Activated T-helper 1 cell treated with anti-CD3 and anti-CD28 coated beads, Interleukin-12 subunit alpha, Interleukin-12 subunit beta, Interleukin-2, Interleukin-4 antibody, amounts not matched to agents 30 ng/mL and 10 ng/mL and 1 ng/mL, durations not matched to agents 14 hours and 24 hours and 36 hours (primary cell): ENCODE measurements at regions not wholly inside any gene's neighbourhood (a gene's known extent, or its start where the extent isn't known, plus 50 kb on each side); places are given as distances from the start of the nearest gene placed in this dataset.

ENCODE experiments used
- DNase-seq: peaks from one replicate; pipeline ENCODE4 v3.0.0; 2021; ENCODE audit warnings: low spot score
- H3K27ac Mint-ChIP-seq: one replicate; pipeline ENCODE4 v1.8.0; 2021; ENCODE audit warnings: mild to moderate bottlenecking, mixed read lengths
- H3K27me3 Mint-ChIP-seq: one replicate; pipeline ENCODE4 v1.8.0; 2022; ENCODE audit warnings: mild to moderate bottlenecking, moderate library complexity, mixed read lengths; ENCODE audit not compliant: insufficient read depth
- H3K36me3 Mint-ChIP-seq: one replicate; pipeline ENCODE4 v1.8.0; 2021; ENCODE audit warnings: low read depth, mixed read lengths
- H3K4me1 Mint-ChIP-seq: one replicate; pipeline ENCODE4 v1.8.0; 2021; ENCODE audit warnings: low read depth, mixed read lengths
- H3K4me3 Mint-ChIP-seq: one replicate; pipeline ENCODE4 v1.8.0; 2021; ENCODE audit warnings: mild to moderate bottlenecking, moderate library complexity, mixed read lengths
- H3K9me3 Mint-ChIP-seq: one replicate; pipeline ENCODE4 v1.8.0; 2021; ENCODE audit warnings: mixed read lengths
- intact Hi-C: fragments of 100-400 bp; cut with micrococcal nuclease; formaldehyde crosslinking; loops from one replicate; pipeline ENCODE4 v1.15.1; 2024

DNA sequence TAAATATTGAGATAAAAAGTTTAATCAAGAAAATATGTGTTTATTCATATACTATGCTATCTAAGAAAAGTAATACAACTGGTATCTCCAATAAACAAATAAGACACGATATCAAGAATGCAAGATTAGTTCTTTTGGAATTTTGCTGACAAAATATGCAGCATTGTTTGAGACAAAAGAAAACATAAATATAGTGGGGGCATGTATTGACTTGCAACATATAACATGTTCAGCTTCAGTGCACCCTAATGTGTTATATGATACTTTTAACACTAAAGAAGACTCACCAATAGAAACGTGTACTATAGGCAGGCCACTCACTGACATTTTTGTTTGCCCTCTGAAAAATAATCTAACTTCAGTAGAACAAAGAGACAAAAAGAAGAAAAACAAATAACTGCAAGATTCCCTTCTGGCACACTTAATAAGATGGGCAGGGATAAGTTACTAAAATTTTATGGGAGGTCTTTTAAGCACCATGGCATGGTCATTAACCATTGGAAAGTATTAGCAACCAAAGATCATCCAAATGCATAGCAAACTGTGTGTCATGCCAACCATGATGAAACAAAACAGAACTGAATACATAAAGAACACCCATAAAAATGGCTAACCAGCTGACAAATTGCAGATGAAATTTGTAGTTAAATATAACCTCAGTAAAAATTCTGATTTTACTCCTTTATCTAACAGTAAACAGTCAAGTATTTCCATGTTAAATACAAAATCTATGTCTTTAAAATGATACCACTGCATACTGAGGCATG is 447.9 kb upstream of the FAM241A start:
- no peak for DNase-seq
- intact Hi-C loops = no loop called here
- no peaks in the 10 kb centered on the region for H3K9me3 Mint-ChIP-seq
- H3K36me3 Mint-ChIP-seq = no peaks in the 10 kb centered on the region
- H3K4me1 Mint-ChIP-seq = no peaks in the 10 kb centered on the region
- no peaks in the 10 kb centered on the region for H3K27me3 Mint-ChIP-seq
- H3K4me3 Mint-ChIP-seq = no peak overlapping the region
- H3K27ac Mint-ChIP-seq = no peak overlapping the region

DNA sequence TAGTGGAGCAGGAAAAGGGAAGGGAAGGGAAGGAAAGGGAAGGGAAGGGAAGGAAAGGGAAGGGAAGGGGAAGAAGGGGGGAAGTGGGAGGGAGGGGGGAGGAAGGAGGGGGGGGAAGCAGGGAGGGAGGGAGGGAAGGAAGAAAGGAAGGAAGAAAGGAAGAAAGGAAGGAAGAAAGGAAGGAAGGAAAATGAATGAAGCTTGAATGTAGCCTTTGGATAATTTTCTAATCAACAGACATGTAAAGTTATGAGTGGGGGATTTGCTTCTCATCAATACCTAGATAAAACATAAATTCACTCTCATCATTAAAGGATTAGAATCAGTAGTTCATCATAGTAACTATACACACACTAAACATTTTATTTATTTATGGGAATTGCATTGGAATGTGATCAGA is 446.9 kb upstream of the FAM241A start:
- intact Hi-C loops = no loop called here
- no peaks in the 10 kb centered on the region for H3K4me1 Mint-ChIP-seq
- H3K9me3 Mint-ChIP-seq = no peaks in the 10 kb centered on the region
- H3K36me3 Mint-ChIP-seq = no peaks in the 10 kb centered on the region
- no peak for DNase-seq
- H3K27ac Mint-ChIP-seq = no peak overlapping the region
- H3K4me3 Mint-ChIP-seq = no peak overlapping the region
- H3K27me3 Mint-ChIP-seq = no peaks in the 10 kb centered on the region

DNA sequence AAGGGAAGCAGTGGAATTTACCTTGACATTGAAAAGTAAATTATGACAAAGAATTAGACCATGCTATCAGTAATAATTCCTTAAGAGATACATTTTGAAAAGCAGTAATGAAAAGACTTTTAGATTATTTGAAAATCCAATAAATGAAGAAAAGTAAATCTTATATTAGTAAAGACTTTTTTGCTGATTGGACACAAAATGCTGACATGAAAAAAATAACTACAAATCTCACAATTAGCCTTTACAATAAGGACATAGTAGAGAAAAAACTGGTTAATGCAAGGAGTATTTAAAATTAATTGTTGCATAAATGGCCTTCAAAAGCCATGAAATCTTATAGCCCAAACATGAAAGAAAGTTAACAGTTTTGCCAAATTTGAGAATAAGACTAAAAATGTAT is 446.1 kb upstream of the FAM241A start:
- Mint-ChIP-seq H3K4me1 (no peaks in the 10 kb centered on the region), H3K9me3 (no peaks in the 10 kb centered on the region), H3K36me3 (no peaks in the 10 kb centered on the region)

DNA sequence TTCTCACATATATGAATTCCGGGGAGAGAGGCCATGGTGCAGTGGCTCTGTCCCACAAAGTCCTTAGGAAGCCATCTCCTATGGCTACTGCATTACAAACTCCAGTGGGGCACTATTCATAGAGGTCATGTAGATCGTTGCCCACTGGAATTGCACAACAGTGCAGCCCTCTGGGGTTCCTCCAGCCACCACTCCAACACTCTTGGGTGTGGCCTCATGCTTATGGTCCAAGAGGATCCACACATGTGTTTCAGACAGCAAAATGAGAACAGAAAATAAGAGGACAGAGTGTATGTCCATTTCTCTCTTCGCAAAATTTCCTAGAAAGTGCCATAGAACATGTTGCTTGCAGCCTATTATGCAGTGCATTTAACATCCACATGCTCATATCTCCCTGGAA is 444.2 kb upstream of the FAM241A start:
- intact Hi-C loops = no loop called here
- Mint-ChIP-seq H3K27ac (no peak overlapping the region), H3K9me3 (no peaks in the 10 kb centered on the region), H3K36me3 (no peaks in the 10 kb centered on the region), H3K4me1 (no peaks in the 10 kb centered on the region), H3K27me3 (no peaks in the 10 kb centered on the region), H3K4me3 (no peak overlapping the region)
- DNase-seq = no peak

More for the DNA sequence above, 446.1 kb upstream of the FAM241A start:
- DNase-seq = no peak
- Mint-ChIP-seq H3K27me3 (no peaks in the 10 kb centered on the region), H3K27ac (no peak overlapping the region), H3K4me3 (no peak overlapping the region)
- intact Hi-C loops = no loop called here

DNA sequence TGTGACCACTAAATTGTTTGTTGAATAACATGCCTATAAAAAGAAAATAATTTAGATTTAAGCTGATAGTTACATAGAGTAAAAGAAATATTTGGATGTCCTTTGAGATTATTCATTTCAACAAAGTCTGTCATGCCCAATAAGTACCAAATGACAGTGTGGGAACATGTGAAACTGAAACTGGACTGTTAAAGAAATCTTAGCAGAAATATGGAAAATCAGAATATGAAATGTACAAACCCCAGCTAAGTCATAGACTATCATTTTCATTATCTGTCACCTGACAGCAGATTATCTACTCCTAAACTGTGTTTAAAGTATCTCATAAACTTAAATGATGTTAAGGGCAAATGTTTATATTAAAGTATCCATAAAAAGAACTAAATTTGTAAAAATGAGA is 437.8 kb upstream of the FAM241A start:
- Mint-ChIP-seq H3K9me3 (no peaks in the 10 kb centered on the region), H3K4me1 (no peaks in the 10 kb centered on the region), H3K27ac (no peak overlapping the region), H3K4me3 (no peak overlapping the region), H3K36me3 (no peaks in the 10 kb centered on the region), H3K27me3 (no peaks in the 10 kb centered on the region)
- intact Hi-C loops = no loop called here
- no peak for DNase-seq

DNA sequence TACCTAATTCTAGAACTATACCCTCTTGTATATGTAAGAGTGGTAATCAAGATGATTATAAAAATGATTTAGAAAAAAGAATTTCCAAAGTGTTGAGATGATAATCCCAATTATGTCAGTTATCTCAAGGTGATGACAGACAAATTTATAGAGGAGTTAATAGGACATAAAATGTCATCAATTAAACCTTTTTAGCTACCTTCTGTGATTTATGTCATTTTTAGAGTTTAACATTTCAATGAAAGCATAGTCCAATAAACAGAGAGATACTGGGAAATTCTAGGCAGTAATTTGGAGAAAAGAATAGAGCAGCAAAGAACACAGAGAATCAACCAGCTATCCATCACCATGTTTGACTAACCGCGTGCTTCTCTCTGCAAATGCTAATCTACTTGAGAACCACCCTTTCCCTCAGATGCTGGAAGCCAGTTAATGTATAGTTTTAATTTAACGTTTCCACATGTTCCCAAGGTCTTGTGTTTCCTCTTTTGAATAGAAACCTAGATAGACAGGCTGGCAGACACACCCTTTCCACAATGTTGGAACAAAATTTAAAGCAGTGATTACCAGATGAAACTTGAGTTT is 433.1 kb upstream of the FAM241A start:
- no peaks in the 10 kb centered on the region for H3K27me3 Mint-ChIP-seq
- intact Hi-C loops = no loop called here

DNA sequence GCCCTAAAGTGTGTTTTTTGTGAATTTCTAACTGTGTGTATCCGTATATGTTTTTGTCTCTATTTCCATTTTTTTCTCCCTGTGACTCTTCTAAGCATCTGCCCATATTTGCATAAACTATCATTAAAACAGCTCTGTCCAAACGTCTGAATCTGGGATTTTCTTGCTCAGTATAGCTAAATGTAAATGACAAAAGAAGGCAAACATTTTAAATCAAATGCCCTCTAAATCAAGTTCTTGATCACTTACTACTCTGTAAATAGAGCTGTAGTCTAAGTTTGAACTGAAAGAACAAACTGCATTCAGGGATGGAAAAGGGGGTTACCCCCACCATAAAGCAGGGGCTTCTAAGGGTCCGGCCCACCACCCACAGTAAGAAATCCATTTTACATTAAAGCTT is 432.0 kb upstream of the FAM241A start:
- DNase-seq = no peak
- intact Hi-C loops = no loop called here
- Mint-ChIP-seq H3K36me3 (no peaks in the 10 kb centered on the region), H3K4me1 (no peaks in the 10 kb centered on the region), H3K9me3 (no peaks in the 10 kb centered on the region), H3K4me3 (no peak overlapping the region), H3K27ac (no peak overlapping the region), H3K27me3 (no peaks in the 10 kb centered on the region)

More for the DNA sequence above, 433.1 kb upstream of the FAM241A start:
- Mint-ChIP-seq H3K4me1 (no peaks in the 10 kb centered on the region), H3K4me3 (no peak overlapping the region), H3K9me3 (no peaks in the 10 kb centered on the region), H3K27ac (no peak overlapping the region), H3K36me3 (no peaks in the 10 kb centered on the region)
- DNase-seq = no peak

DNA sequence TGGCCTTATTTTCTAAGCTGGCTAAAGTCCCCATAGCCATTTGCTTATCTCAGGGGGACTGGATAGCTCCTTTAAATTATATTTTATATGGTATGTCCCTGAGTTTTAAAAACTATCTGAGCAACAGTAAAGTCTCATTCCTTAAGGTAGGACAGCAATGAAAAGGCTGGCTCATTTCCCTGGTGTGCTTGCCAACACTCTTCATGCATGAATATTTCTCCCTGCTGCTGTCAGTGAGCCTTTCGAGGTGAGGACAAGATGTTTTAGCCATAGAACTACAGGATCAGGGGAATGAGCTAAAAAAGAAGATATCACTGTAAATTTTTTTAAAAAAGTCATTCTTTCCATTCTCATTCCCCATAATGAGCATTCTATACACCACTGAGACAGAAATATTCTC is 427.3 kb upstream of the FAM241A start:
- Mint-ChIP-seq H3K4me3 (no peak overlapping the region), H3K27ac (no peak overlapping the region), H3K4me1 (no peaks in the 10 kb centered on the region)

DNA sequence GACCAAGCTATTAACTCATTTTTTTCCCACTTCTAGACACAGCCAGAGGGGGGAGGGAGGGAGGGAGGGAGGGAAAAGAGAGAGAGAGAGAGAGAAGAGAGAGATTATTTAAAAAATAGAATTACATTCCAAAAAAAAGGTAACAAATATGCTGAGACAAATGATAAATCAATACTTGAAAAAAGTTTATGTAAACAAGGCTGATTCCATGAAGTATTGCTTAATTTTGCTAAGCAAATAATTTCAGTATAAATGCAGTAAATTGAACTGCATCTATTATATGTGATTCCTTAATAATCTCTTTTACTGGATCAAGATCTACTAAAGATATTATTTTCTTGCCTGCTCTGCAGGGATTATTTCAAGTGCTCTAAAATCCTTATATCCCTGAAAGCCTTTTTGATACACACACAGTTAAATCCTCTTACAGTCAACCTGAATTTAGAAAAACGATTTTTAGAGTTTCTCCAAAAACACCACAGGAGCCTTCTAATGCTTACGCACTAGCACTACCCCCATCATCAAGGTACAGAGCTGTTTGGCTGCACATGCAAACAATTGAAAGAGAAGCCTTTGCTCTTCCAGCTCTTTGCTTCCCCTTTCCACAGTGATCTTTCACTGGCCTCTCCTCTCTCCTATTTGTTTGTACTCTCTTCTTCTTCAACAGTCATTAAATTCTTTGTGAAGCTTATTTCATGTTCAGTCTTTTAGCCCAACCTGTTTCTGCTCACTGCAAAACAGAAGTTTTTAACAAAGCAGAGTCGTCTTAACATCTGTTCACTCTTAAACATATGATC is 426.3 kb upstream of the FAM241A start:
- no peak overlapping the region for H3K27ac Mint-ChIP-seq
- H3K4me3 Mint-ChIP-seq = no peak overlapping the region
- H3K36me3 Mint-ChIP-seq = no peaks in the 10 kb centered on the region
- H3K27me3 Mint-ChIP-seq = no peaks in the 10 kb centered on the region
- intact Hi-C loops = no loop called here
- no peaks in the 10 kb centered on the region for H3K4me1 Mint-ChIP-seq
- DNase-seq = no peak
- no peaks in the 10 kb centered on the region for H3K9me3 Mint-ChIP-seq

More for the DNA sequence above, 427.3 kb upstream of the FAM241A start:
- intact Hi-C loops = no loop called here
- no peak for DNase-seq
- no peaks in the 10 kb centered on the region for H3K9me3 Mint-ChIP-seq
- no peaks in the 10 kb centered on the region for H3K27me3 Mint-ChIP-seq
- H3K36me3 Mint-ChIP-seq = no peaks in the 10 kb centered on the region

DNA sequence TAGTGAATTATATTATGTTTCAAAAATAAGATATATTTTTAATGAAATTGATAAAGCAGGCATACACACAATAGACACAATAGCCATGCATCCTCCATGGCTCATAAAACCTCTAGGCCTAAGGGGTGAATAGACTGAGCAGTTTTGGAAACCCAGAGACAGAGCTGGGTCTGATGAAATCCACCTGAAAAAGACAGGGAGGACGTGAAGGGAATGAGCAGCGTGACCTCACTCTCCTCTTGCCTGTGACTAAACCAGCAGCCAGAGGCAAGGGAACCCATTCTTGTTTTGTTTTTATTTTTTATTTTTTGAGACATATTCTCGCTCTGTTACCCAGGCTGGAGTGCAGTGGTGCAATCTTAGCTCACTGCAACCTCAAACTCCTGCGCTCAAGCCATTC is 424.4 kb upstream of the FAM241A start:
- intact Hi-C loops = no loop called here
- Mint-ChIP-seq H3K27me3 (no peaks in the 10 kb centered on the region), H3K27ac (no peak overlapping the region), H3K4me3 (no peak overlapping the region), H3K4me1 (no peaks in the 10 kb centered on the region), H3K36me3 (no peaks in the 10 kb centered on the region), H3K9me3 (no peaks in the 10 kb centered on the region)
- DNase-seq = no peak

DNA sequence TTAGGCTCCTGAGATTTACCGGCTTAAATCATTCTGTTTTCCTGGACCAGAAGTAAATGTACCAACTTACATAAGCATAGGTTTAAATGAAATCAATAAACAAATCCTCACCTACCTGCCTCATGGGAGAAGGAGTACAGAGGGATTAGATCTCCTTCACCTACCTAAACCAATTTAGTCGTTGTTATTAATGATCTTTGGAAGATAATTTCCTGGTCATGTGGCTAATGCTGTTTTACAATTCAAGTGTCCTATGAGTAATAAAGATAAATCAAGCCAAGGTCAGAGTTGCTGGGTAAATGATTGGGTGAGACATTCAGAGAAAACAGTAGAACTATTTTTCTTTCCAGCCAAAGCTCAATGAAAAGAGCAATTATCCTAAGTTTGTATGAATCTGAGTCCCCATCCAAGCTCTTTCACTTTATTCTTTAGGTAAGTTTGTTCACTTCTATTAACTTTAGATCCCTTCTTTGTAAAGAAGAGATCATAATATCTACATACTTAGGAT is 423.0 kb upstream of the FAM241A start:
- H3K4me1 Mint-ChIP-seq = no peaks in the 10 kb centered on the region
- no peak overlapping the region for H3K4me3 Mint-ChIP-seq
- intact Hi-C loops = no loop called here
- DNase-seq = no peak
- no peak overlapping the region for H3K27ac Mint-ChIP-seq
- no peaks in the 10 kb centered on the region for H3K27me3 Mint-ChIP-seq
- H3K9me3 Mint-ChIP-seq = no peaks in the 10 kb centered on the region
- H3K36me3 Mint-ChIP-seq = no peaks in the 10 kb centered on the region

DNA sequence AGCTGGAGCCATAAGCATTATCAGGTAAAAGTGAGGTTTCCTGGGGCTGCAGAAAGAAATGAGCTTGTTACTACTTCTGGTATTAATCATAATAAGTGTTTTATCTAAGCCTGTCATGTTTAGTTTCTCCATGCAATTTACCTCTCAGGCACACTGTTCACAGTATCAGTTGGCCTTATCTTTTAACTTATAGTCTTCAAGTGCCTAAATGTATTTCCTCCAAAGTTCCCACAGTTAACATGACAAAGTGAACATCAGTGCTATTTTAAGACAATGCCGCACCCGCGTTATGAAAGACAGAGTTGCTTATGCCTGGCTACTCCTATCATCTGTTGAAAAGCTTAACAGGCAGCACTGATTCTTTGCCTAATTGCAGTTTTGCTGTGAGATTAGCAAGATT is 408.7 kb upstream of the FAM241A start:
- no peak overlapping the region for H3K4me3 Mint-ChIP-seq
- H3K27me3 Mint-ChIP-seq = no peaks in the 10 kb centered on the region
- H3K36me3 Mint-ChIP-seq = no peaks in the 10 kb centered on the region
- DNase-seq = no peak
- no peaks in the 10 kb centered on the region for H3K4me1 Mint-ChIP-seq
- intact Hi-C loops = no loop called here
- H3K27ac Mint-ChIP-seq = no peak overlapping the region
- no peaks in the 10 kb centered on the region for H3K9me3 Mint-ChIP-seq

DNA sequence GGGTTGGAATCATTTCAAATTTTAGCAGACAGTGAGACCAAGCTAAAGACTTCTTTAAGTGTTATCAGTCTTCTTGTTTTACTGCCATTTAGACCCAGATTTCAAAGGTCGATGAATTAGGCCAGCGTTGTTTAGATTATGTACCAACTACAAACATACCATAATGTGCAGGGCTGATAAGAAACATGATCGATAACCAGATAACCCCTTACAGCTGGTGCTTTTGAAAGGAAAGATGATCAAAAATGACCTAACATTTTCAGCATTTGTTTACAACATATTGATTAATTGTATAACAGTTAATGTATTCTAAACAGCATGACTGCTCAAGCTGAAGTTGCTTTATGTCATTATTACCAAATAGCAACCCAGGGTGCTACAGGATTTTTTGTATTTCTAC is 400.4 kb upstream of the FAM241A start:
- intact Hi-C loops = no loop called here
- H3K36me3 Mint-ChIP-seq = no peaks in the 10 kb centered on the region
- H3K4me1 Mint-ChIP-seq = no peaks in the 10 kb centered on the region
- no peak overlapping the region for H3K27ac Mint-ChIP-seq
- no peaks in the 10 kb centered on the region for H3K27me3 Mint-ChIP-seq
- no peaks in the 10 kb centered on the region for H3K9me3 Mint-ChIP-seq
- no peak overlapping the region for H3K4me3 Mint-ChIP-seq
- DNase-seq = no peak
